Loucy (cell line): ENCODE measurements at regions not wholly inside any gene's neighbourhood (a gene's known extent, or its start where the extent isn't known, plus 50 kb on each side); places are given as distances from the start of the nearest gene placed in this dataset.

Experiments used
- H2AFZ ChIP-seq: fragments of 200-600 bp; sonication (generic); 2 replicates; pipeline ENCODE4 v1.6.0; 2016; ENCODE audit warnings: antibody characterized with exemption, mild to moderate bottlenecking, low read length, moderate library complexity
- H3F3A ChIP-seq: fragments of 200-600 bp; 2 replicates; pipeline ENCODE4 v1.6.0; 2016; ENCODE audit warnings: antibody characterized with exemption, low read depth, mild to moderate bottlenecking
- H3K27me3 ChIP-seq: fragments of 200-600 bp; sonication (generic); 2 replicates; pipeline ENCODE4 v1.6.1; 2014; ENCODE audit warnings: low read length, mild to moderate bottlenecking; ENCODE audit not compliant: insufficient read depth, poor library complexity, severe bottlenecking
- H3K36me3 ChIP-seq: fragments of 200-600 bp; sonication (generic); 2 replicates; pipeline ENCODE4 v1.6.1; 2016; ENCODE audit warnings: low read length; ENCODE audit not compliant: insufficient read depth
- H3K4me1 ChIP-seq: fragments of 200-600 bp; sonication (generic); 2 replicates; pipeline ENCODE4 v1.5.1; 2014; ENCODE audit warnings: low read length, mild to moderate bottlenecking; ENCODE audit not compliant: insufficient read depth, poor library complexity, severe bottlenecking
- H3K4me2 ChIP-seq: fragments of 200-600 bp; sonication (generic); 2 replicates; pipeline ENCODE4 v1.6.0; 2014; ENCODE audit warnings: antibody characterized with exemption, low read length, low read depth, mild to moderate bottlenecking; ENCODE audit not compliant: poor library complexity, severe bottlenecking
- H3K4me3 ChIP-seq: fragments of 200-600 bp; sonication (generic); 2 replicates; pipeline ENCODE4 v1.5.1; 2014; ENCODE audit warnings: low read length, mild to moderate bottlenecking, mixed read lengths; ENCODE audit not compliant: poor library complexity, severe bottlenecking
- H3K79me2 ChIP-seq: fragments of 200-600 bp; sonication (generic); 2 replicates; pipeline ENCODE4 v1.6.1; 2014; ENCODE audit warnings: low read length; ENCODE audit not compliant: insufficient read depth
- H3K9ac ChIP-seq: fragments of 200-600 bp; sonication (generic); 2 replicates; pipeline ENCODE4 v1.6.0; 2014; ENCODE audit warnings: mild to moderate bottlenecking, low read depth, low read length, moderate library complexity; ENCODE audit not compliant: poor library complexity, severe bottlenecking
- H3K9me2 ChIP-seq: fragments of 200-600 bp; sonication (generic); replicated peaks from 2 replicates; pipeline ENCODE4 v1.6.1; 2016; ENCODE audit warnings: low read depth, low read length, mixed read lengths
- H3K9me3 ChIP-seq: fragments of 200-600 bp; sonication (generic); 2 replicates; pipeline ENCODE4 v1.6.1; 2014; ENCODE audit warnings: mild to moderate bottlenecking, antibody characterized with exemption, low read length, low read depth; ENCODE audit not compliant: insufficient read depth
- H4K20me1 ChIP-seq: fragments of 200-600 bp; sonication (generic); 2 replicates; pipeline ENCODE4 v1.6.0; 2014; ENCODE audit warnings: antibody characterized with exemption, low read length, mild to moderate bottlenecking; ENCODE audit not compliant: insufficient read depth, poor library complexity, severe bottlenecking
- CTCF ChIP-seq: fragments of 200-600 bp; sonication (generic); conservative IDR thresholded peaks from 2 replicates; pipeline ENCODE4 v1.5.1; 2014; ENCODE audit warnings: mild to moderate bottlenecking, antibody characterized with exemption, low read length
- EZH2phosphoT487 ChIP-seq: fragments of 200-600 bp; IDR thresholded peaks from 2 replicates; pipeline ENCODE4 v1.6.1; 2018; ENCODE audit warnings: antibody characterized with exemption, mild to moderate bottlenecking, moderate library complexity, borderline replicate concordance

GRCh38 chr6:106772270-106773142 is 143.1 kb downstream of the QRSL1 start:
- H3K4me2 ChIP-seq: no peak overlapping the region
- no peaks in the 10 kb centered on the region for H3K79me2 ChIP-seq
- TF ChIP-seq EZH2phosphoT487: no peak
- TF ChIP-seq CTCF: no peak
- H3K4me1 ChIP-seq: no peaks in the 10 kb centered on the region
- H3K27me3 ChIP-seq: no peaks in the 10 kb centered on the region
- peaks cover 8% of the 10 kb centered on the region; the same call in 1 of the 2 replicates for H3K9me3 ChIP-seq
- no peaks in the 10 kb centered on the region for H4K20me1 ChIP-seq
- H3K9ac ChIP-seq: no peak overlapping the region
- no peaks in the 10 kb centered on the region for H3K9me2 ChIP-seq
- no peaks in the 10 kb centered on the region for H3K36me3 ChIP-seq
- H3K4me3 ChIP-seq: no peak overlapping the region
- no peak overlapping the region for H2AFZ ChIP-seq
- no peaks in the 10 kb centered on the region for H3F3A ChIP-seq

- no peaks in the 10 kb centered on the region for H3F3A ChIP-seq
- H2AFZ ChIP-seq: no peak overlapping the region
- H3K36me3 ChIP-seq: no peaks in the 10 kb centered on the region
- no peaks in the 10 kb centered on the region for H3K27me3 ChIP-seq
- H3K9me2 ChIP-seq: no peaks in the 10 kb centered on the region
- no peak overlapping the region for H3K9ac ChIP-seq
- H3K4me2 ChIP-seq: no peak overlapping the region
- H3K4me3 ChIP-seq: no peak overlapping the region
- peaks cover 8% of the 10 kb centered on the region; the same call in 1 of the 2 replicates for H3K9me3 ChIP-seq
- no peaks in the 10 kb centered on the region for H3K4me1 ChIP-seq
- no peaks in the 10 kb centered on the region for H3K79me2 ChIP-seq
- H4K20me1 ChIP-seq: no peaks in the 10 kb centered on the region
- TF ChIP-seq CTCF (no peak), EZH2phosphoT487 (no peak)
These were observed 142.4 kb downstream of the QRSL1 start for GRCh38 chr6:106771822-106772221.

- Histone ChIP-seq H3K79me2 (no peaks in the 10 kb centered on the region), H3K9me3 (peaks cover 8% of the 10 kb centered on the region; the same call in 1 of the 2 replicates), H4K20me1 (no peaks in the 10 kb centered on the region), H3K4me3 (no peak overlapping the region), H2AFZ (no peak overlapping the region), H3K27me3 (no peaks in the 10 kb centered on the region), H3K36me3 (no peaks in the 10 kb centered on the region), H3F3A (no peaks in the 10 kb centered on the region), H3K9ac (no peak overlapping the region), H3K4me1 (no peaks in the 10 kb centered on the region), H3K9me2 (no peaks in the 10 kb centered on the region), H3K4me2 (no peak overlapping the region)
- no peak for TF ChIP-seq EZH2phosphoT487
- no peak for TF ChIP-seq CTCF
These were observed 141.3 kb downstream of the QRSL1 start for GRCh38 chr6:106770663-106771062.
